SK-N-SH (cell line): ENCODE measurements at regions not wholly inside any gene's neighbourhood (a gene's known extent, or its start where the extent isn't known, plus 50 kb on each side); places are given as distances from the start of the nearest gene placed in this dataset.

Experiments used
- CTCF ChIA-PET: fragments of 300-600, 350-600 bp; formaldehyde crosslinking; extraction: SDS; loops from one replicate; lab custom pipeline; 2021; lab: Yijun Ruan, JAX
- POLR2A ChIA-PET: fragments of 350-600 bp; sonication (Branson Sonifier 250); formaldehyde crosslinking; extraction: SDS; loops from one replicate; lab custom pipeline; 2020; ENCODE audit warnings: antibody characterized with exemption, inconsistent platforms; lab: Yijun Ruan, JAX
- DNase-seq: peaks from one replicate; pipeline ENCODE4 v3.0.0; 2012
- H2AFZ ChIP-seq: fragments of 200-600 bp; sonication (generic); 2 replicates; pipeline ENCODE4 v1.8.1; 2016; ENCODE audit warnings: antibody characterized with exemption, mild to moderate bottlenecking, low read depth
- H3F3A ChIP-seq: fragments of 200-600 bp; sonication (generic); replicated peaks from 2 replicates; pipeline ENCODE3; 2016; ENCODE audit warnings: antibody characterized with exemption, mild to moderate bottlenecking; ENCODE audit not compliant: insufficient read depth
- H3K27ac ChIP-seq, 2 experiments: fragments of 200-500 bp in 1 of 2; fragments of 200-600 bp in 1 of 2; sonication (Bioruptor generic) in 1 of 2; sonication (generic), shearing (Covaris generic) in 1 of 2; 2 replicates each; pipeline versions ENCODE4 v1.5.1 to v1.6.1; 2014 to 2016; ENCODE audit warnings: low read depth in 2 of 2, inconsistent platforms in 1 of 2, low read length in 1 of 2, mild to moderate bottlenecking in 1 of 2, mixed read lengths in 1 of 2
- H3K27me3 ChIP-seq: fragments of 200-600 bp; sonication (generic), shearing (Covaris generic); 2 replicates; pipeline ENCODE4 v1.6.1; 2016; ENCODE audit warnings: mixed run types; ENCODE audit not compliant: insufficient read depth
- H3K36me3 ChIP-seq, 2 experiments: fragments of 200-500 bp in 1 of 2; fragments of 200-600 bp in 1 of 2; sonication (Bioruptor generic) in 1 of 2; sonication (generic) in 1 of 2; replicated peaks in 1 of 2; 2 replicates each; pipeline versions ENCODE3 to v1.5.1; 2014 to 2016; ENCODE audit warnings: low read length in 1 of 2, mild to moderate bottlenecking in 1 of 2; ENCODE audit not compliant: insufficient read depth in 2 of 2, control insufficient read depth in 1 of 2
- H3K4me1 ChIP-seq, 2 experiments: fragments of 200-500 bp in 1 of 2; fragments of 200-600 bp in 1 of 2; sonication (Bioruptor generic) in 1 of 2; sonication (generic), shearing (Covaris generic) in 1 of 2; 2 replicates each; pipeline versions ENCODE4 v1.5.1 to v1.6.1; 2014 to 2016; ENCODE audit warnings: low read depth in 1 of 2, low read length in 1 of 2, mixed run types in 1 of 2; ENCODE audit not compliant: insufficient read depth in 2 of 2, control insufficient read depth in 1 of 2
- H3K4me2 ChIP-seq: fragments of 200-600 bp; sonication (generic), shearing (Covaris generic); 2 replicates; pipeline ENCODE4 v1.6.1; 2017; ENCODE audit warnings: mixed run types
- H3K4me3 ChIP-seq, 2 experiments: fragments of 200-500 bp in 1 of 2; fragments of 200-600 bp in 1 of 2; sonication (Bioruptor generic) in 1 of 2; sonication (generic), shearing (Covaris generic) in 1 of 2; 2 replicates each; pipeline versions ENCODE4 v1.5.1 to v1.8.1; 2014 to 2016; ENCODE audit warnings: low read depth in 2 of 2, inconsistent platforms in 1 of 2, low read length in 1 of 2, mild to moderate bottlenecking in 1 of 2, mixed read lengths in 1 of 2, moderate library complexity in 1 of 2
- H3K79me2 ChIP-seq: fragments of 200-600 bp; sonication (generic); 2 replicates; pipeline ENCODE4 v1.8.1; 2017; ENCODE audit warnings: mild to moderate bottlenecking; ENCODE audit not compliant: insufficient read depth
- H3K9ac ChIP-seq: fragments of 200-600 bp; sonication (generic); 2 replicates; pipeline ENCODE4 v1.6.1; 2017; ENCODE audit warnings: mixed run types
- H3K9me2 ChIP-seq: fragments of 200-600 bp; sonication (generic); 2 replicates; pipeline ENCODE4 v1.6.1; 2017; ENCODE audit warnings: mixed run types
- H3K9me3 ChIP-seq: fragments of 200-600 bp; sonication (generic); 2 replicates; pipeline ENCODE4 v1.6.1; 2017; ENCODE audit warnings: mixed run types, mild to moderate bottlenecking, moderate library complexity
- H4K20me1 ChIP-seq: fragments of 200-600 bp; sonication (generic); 2 replicates; pipeline ENCODE4 v1.6.1; 2017; ENCODE audit warnings: mild to moderate bottlenecking, mixed run types; ENCODE audit not compliant: insufficient read depth
- CTCF ChIP-seq: fragments of 200-600 bp; sonication (generic); IDR thresholded peaks from 2 replicates; pipeline ENCODE4 v1.6.1; 2017; ENCODE audit warnings: antibody characterized with exemption, mild to moderate bottlenecking, moderate library complexity
- ELF1 ChIP-seq: IDR thresholded peaks from 2 replicates; pipeline ENCODE4 v1.4.0; 2012
- EP300 ChIP-seq, 2 experiments: IDR thresholded peaks; 2 replicates each; pipeline versions ENCODE4 v1.4.0 to v1.6.1; 2012; ENCODE audit warnings: borderline replicate concordance in 1 of 2, low read depth in 1 of 2, low read length in 1 of 2
- FOXJ3 ChIP-seq: sonication (generic); formaldehyde crosslinking; IDR thresholded peaks from 2 replicates; pipeline ENCODE4 v1.5.1; 2020; ENCODE audit warnings: mild to moderate bottlenecking, missing genetic modification reagents
- GABPA ChIP-seq: IDR thresholded peaks from 2 replicates; pipeline ENCODE4 v1.4.0; 2012; ENCODE audit warnings: low read depth, mild to moderate bottlenecking
- GATA2 ChIP-seq: sonication (generic); formaldehyde crosslinking; IDR thresholded peaks from 2 replicates; pipeline ENCODE4 v1.5.0; 2020; ENCODE audit warnings: mild to moderate bottlenecking, missing genetic modification reagents
- NFIC ChIP-seq: IDR thresholded peaks from 2 replicates; pipeline ENCODE4 v1.4.0; 2012; ENCODE audit warnings: borderline replicate concordance
- NRF1 ChIP-seq: IDR thresholded peaks from 2 replicates; pipeline ENCODE4 v1.6.1; 2012; ENCODE audit warnings: low read depth, mild to moderate bottlenecking, low read length
- POLR2AphosphoS5 ChIP-seq: IDR thresholded peaks from 2 replicates; pipeline ENCODE4 v1.6.1; 2012; ENCODE audit warnings: low read depth, low read length
- RCOR1 ChIP-seq: fragments of 150-350 bp; IDR thresholded peaks from 2 replicates; pipeline ENCODE4 v1.6.1; 2017; ENCODE audit warnings: antibody characterized with exemption, low read length
- REST ChIP-seq: IDR thresholded peaks from 2 replicates; pipeline ENCODE4 v1.6.1; 2012; ENCODE audit warnings: mild to moderate bottlenecking, low read depth, low read length, moderate library complexity
- SIN3A ChIP-seq: IDR thresholded peaks from 2 replicates; pipeline ENCODE4 v1.6.1; 2012; ENCODE audit warnings: low read depth, mild to moderate bottlenecking, low read length, moderate library complexity, borderline replicate concordance
- TAF1 ChIP-seq: IDR thresholded peaks from 2 replicates; pipeline ENCODE4 v1.6.1; 2012; ENCODE audit warnings: low read depth, mild to moderate bottlenecking, low read length, moderate library complexity, borderline replicate concordance
- TCF12 ChIP-seq: IDR thresholded peaks from 2 replicates; pipeline ENCODE4 v1.4.0; 2012
- USF1 ChIP-seq: IDR thresholded peaks from 2 replicates; pipeline ENCODE4 v1.4.0; 2012; ENCODE audit warnings: low read depth, borderline replicate concordance
- YY1 ChIP-seq: IDR thresholded peaks from 2 replicates; pipeline ENCODE4 v1.4.0; 2012; ENCODE audit warnings: low read depth, mild to moderate bottlenecking
- WGBS: methylation state at CpG from one replicate; pipeline ENCODE4 v1.1.6; 2017; ENCODE audit warnings: low lambda C conversion rate; 5-methylcytosine and 5-hydroxymethylcytosine counted together

GRCh38 chr10:130889240-130889639 is 422.3 kb downstream of the TCERG1L start:
- no peak for DNase-seq
- H3K9ac ChIP-seq: no peak overlapping the region
- H3K79me2 ChIP-seq: no peaks in the 10 kb centered on the region
- no peaks in the 10 kb centered on the region for H3K9me2 ChIP-seq
- no peaks in the 10 kb centered on the region for H3F3A ChIP-seq
- no peaks in the 10 kb centered on the region for H3K36me3 ChIP-seq
- no peak overlapping the region for H3K4me2 ChIP-seq
- no peaks in the 10 kb centered on the region for H4K20me1 ChIP-seq
- H3K27ac ChIP-seq: no peak overlapping the region
- no peak overlapping the region for H2AFZ ChIP-seq
- no peaks in the 10 kb centered on the region for H3K4me1 ChIP-seq
- POLR2A ChIA-PET: no interaction called here
- CTCF ChIA-PET: no interaction called here
- TF ChIP-seq USF1: no peak
- no peak for TF ChIP-seq ELF1
- TF ChIP-seq CTCF: no peak
- TF ChIP-seq TAF1: no peak
- TF ChIP-seq NFIC: no peak
- TF ChIP-seq TCF12: no peak
- TF ChIP-seq FOXJ3 (CRISPR knock-in tag): no peak
- no peak for TF ChIP-seq GABPA
- TF ChIP-seq YY1: no peak
- no peak for TF ChIP-seq POLR2AphosphoS5
- H3K4me3 ChIP-seq: no peak overlapping the region
- no peaks in the 10 kb centered on the region for H3K9me3 ChIP-seq
- no peaks in the 10 kb centered on the region for H3K27me3 ChIP-seq
- 30% methylated on average over 8 of the region's 8 CpGs for WGBS

- no peak for TF ChIP-seq EP300 (IDR thresholded peaks at IDR 0.05; ENCODE audit: borderline replicate concordance in 1 of 2, low read depth in 1 of 2, low read length in 1 of 2)
- TF ChIP-seq TAF1: no peak
- no peak for TF ChIP-seq TCF12
- no peak for TF ChIP-seq REST
- no peak for TF ChIP-seq RCOR1
- TF ChIP-seq SIN3A: no peak
- no peak for TF ChIP-seq GATA2
- TF ChIP-seq NRF1: no peak
- TF ChIP-seq USF1: no peak
- TF ChIP-seq NFIC: no peak
These were observed 421.7 kb downstream of the TCERG1L start for GRCh38 chr10:130889780-130890179.

More at GRCh38 chr10:130889780-130890179, 421.7 kb downstream of the TCERG1L start:
- H3K4me3 ChIP-seq: no peak overlapping the region
- ChIA-PET CTCF (no interaction called here), POLR2A (no interaction called here)
- H3K27ac ChIP-seq: no peak overlapping the region
- no peaks in the 10 kb centered on the region for H4K20me1 ChIP-seq
- no peaks in the 10 kb centered on the region for H3K27me3 ChIP-seq
- WGBS: 23% methylated on average over 6 of the region's 6 CpGs
- no peak overlapping the region for H2AFZ ChIP-seq
- H3K36me3 ChIP-seq: no peaks in the 10 kb centered on the region
- DNase-seq: no peak
- no peaks in the 10 kb centered on the region for H3F3A ChIP-seq
- H3K79me2 ChIP-seq: no peaks in the 10 kb centered on the region
- H3K4me1 ChIP-seq: no peaks in the 10 kb centered on the region
- no peaks in the 10 kb centered on the region for H3K9me3 ChIP-seq
- H3K4me2 ChIP-seq: no peak overlapping the region
- H3K9me2 ChIP-seq: no peaks in the 10 kb centered on the region
- H3K9ac ChIP-seq: no peak overlapping the region
